GM21825 (cell line): ENCODE measurements at regions not wholly inside any gene's neighbourhood (a gene's known extent, or its start where the extent isn't known, plus 50 kb on each side); places are given as distances from the start of the nearest gene placed in this dataset.
"Not testable (repeated sequence)": the region's sequence is repeated elsewhere in the genome, so short reads cannot be mapped to it uniquely, and the experiment has no call there.

Source experiments
- ATAC-seq: cut with Tn5 transposase; IDR thresholded peaks from one replicate; pipeline ENCODE4 v1.9.1; 2021; ENCODE audit warnings: mild to moderate bottlenecking, moderate library complexity; ENCODE audit not compliant: unreplicated experiment

GRCh38 chr5:92019376-92019990 lies 636.4 kb upstream of the ARRDC3 start:
- no peak for ATAC-seq

- ATAC-seq, result no peak
Observed at GRCh38 chr5:92017776-92018175, 634.7 kb upstream of the ARRDC3 start.

GRCh38 chr5:92011845-92012244 lies 628.7 kb upstream of the ARRDC3 start:
- ATAC-seq, result not testable (repeated sequence)

GRCh38 chr5:92003806-92004205 lies 620.7 kb upstream of the ARRDC3 start:
- ATAC-seq, result no peak

GRCh38 chr5:92002721-92003274 lies 619.7 kb upstream of the ARRDC3 start:
- ATAC-seq, result no peak

GRCh38 chr5:91998774-91999173 lies 615.7 kb upstream of the ARRDC3 start:
- no peak for ATAC-seq

GRCh38 chr5:91983869-91984268 lies 600.8 kb upstream of the ARRDC3 start:
- ATAC-seq, result no peak

- no peak for ATAC-seq
Observed at GRCh38 chr5:91978221-91978882, 595.2 kb upstream of the ARRDC3 start.

- no peak for ATAC-seq
Observed at GRCh38 chr5:91977579-91977978, 594.5 kb upstream of the ARRDC3 start.

GRCh38 chr5:91976451-91976850 lies 593.3 kb upstream of the ARRDC3 start:
- ATAC-seq, result no peak

- no peak for ATAC-seq
Observed at GRCh38 chr5:91963166-91963565, 580.0 kb upstream of the ARRDC3 start.

GRCh38 chr5:91957666-91958065 lies 574.5 kb upstream of the ARRDC3 start:
- no peak for ATAC-seq

GRCh38 chr5:91956738-91957137 lies 573.6 kb upstream of the ARRDC3 start:
- no peak for ATAC-seq

GRCh38 chr5:91955610-91956009 lies 572.5 kb upstream of the ARRDC3 start:
- no peak for ATAC-seq

- ATAC-seq, result no peak
Observed at GRCh38 chr5:91954136-91954535, 571.0 kb upstream of the ARRDC3 start.

- ATAC-seq, result no peak
Observed at GRCh38 chr5:91950328-91950727, 567.2 kb upstream of the ARRDC3 start.

- ATAC-seq, result no peak
Observed at GRCh38 chr5:91946870-91947269, 563.8 kb upstream of the ARRDC3 start.

- no peak for ATAC-seq
Observed at GRCh38 chr5:91941588-91941987, 558.5 kb upstream of the ARRDC3 start.

GRCh38 chr5:91938441-91938840 lies 555.3 kb upstream of the ARRDC3 start:
- no peak for ATAC-seq

- no peak for ATAC-seq
Observed at GRCh38 chr5:91937121-91937520, 554.0 kb upstream of the ARRDC3 start.

GRCh38 chr5:91929522-91929817 lies 546.4 kb upstream of the ARRDC3 start:
- no peak for ATAC-seq

- ATAC-seq, result no peak
Observed at GRCh38 chr5:91928754-91929521, 545.8 kb upstream of the ARRDC3 start.
